IPS-15b (cell line): ENCODE measurements at regions not wholly inside any gene's neighbourhood (a gene's known extent, or its start where the extent isn't known, plus 50 kb on each side); places are given as distances from the start of the nearest gene placed in this dataset.

ENCODE experiments used
- H3K27me3 ChIP-seq: one replicate; pipeline ENCODE4 v1.6.1; 2013; ENCODE audit warnings: low read length; ENCODE audit not compliant: control insufficient read depth, insufficient read depth
- H3K36me3 ChIP-seq: one replicate; pipeline ENCODE4 v1.6.1; 2013; ENCODE audit warnings: low read length; ENCODE audit not compliant: control insufficient read depth, insufficient read depth
- H3K4me1 ChIP-seq: one replicate; pipeline ENCODE4 v1.6.1; 2013; ENCODE audit warnings: mild to moderate bottlenecking, low read length; ENCODE audit not compliant: control insufficient read depth, insufficient read depth
- H3K4me3 ChIP-seq: one replicate; pipeline ENCODE4 v1.5.1; 2013; ENCODE audit warnings: low read depth, low read length
- H3K9ac ChIP-seq: one replicate; pipeline ENCODE4 v1.6.1; 2013; ENCODE audit warnings: low read depth, mild to moderate bottlenecking, low read length
- H3K9me3 ChIP-seq: one replicate; pipeline ENCODE4 v1.6.1; 2013; ENCODE audit warnings: mild to moderate bottlenecking, low read length; ENCODE audit not compliant: control insufficient read depth, insufficient read depth

DNA sequence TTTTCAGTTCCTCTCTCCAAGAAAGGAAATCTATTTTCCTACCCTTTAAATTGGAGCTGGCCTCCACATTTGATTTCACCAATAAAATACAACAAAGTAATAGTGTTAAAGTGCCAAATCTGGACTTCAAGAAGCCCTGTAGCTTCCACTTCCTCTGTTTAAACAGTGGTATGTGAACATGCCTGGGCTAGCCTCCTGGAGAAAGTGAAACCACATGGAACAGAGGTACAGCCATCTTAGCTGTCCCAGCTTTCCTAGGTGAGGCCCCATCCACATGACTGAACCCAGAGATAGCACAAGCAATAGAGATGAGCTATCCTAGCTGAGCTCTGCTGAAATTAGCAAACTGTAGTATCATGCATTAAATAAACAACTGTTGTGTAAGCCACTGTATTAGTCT is 131.8 kb upstream of the VCX start:
- Histone ChIP-seq H3K4me3 (no peak overlapping the region), H3K9me3 (no peaks in the 10 kb centered on the region), H3K4me1 (peaks cover 5% of the 10 kb centered on the region), H3K36me3 (no peaks in the 10 kb centered on the region), H3K27me3 (no peaks in the 10 kb centered on the region), H3K9ac (no peak overlapping the region)

DNA sequence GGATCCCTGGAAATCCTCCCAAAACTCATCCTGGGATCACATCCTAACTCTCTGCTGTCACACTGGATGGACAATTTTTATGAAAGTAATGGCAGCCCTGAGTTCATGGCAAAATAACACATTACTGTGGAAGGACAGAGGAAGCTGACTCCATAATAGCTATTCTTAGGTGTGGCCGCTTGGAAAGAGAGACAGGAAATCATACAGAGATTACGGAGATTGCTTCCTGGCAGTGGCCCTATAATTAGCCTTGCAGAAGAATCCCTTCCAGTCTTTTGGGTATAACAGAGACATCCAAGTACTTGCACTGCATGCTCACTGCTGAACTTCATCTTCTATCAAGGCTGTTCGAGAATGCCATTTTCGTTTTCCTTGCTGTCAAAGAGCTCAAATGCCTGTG is 133.1 kb upstream of the VCX start:
- Histone ChIP-seq H3K4me1 (peaks cover 2% of the 10 kb centered on the region), H3K4me3 (no peak overlapping the region), H3K9ac (no peak overlapping the region), H3K36me3 (no peaks in the 10 kb centered on the region), H3K27me3 (no peaks in the 10 kb centered on the region), H3K9me3 (no peaks in the 10 kb centered on the region)

DNA sequence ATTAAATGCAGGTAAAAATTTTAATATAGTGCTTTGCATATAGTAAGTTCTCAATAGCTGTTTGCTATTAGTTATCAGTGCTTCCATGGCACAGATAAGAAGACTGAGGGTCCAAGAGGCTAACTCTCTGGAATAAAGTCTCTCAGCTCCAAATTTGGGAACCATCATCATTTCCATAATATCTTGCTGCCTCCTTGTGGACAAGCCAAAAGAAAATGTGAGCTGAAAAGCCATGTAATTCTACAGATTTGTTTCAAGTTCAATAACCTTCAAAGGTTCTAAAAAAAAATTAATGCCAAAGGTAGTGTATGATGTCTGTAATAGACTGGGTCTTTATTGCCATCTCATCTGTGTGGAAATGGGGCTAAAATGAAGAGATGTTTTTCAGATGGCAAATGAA is 136.9 kb upstream of the VCX start:
- Histone ChIP-seq H3K9me3 (no peaks in the 10 kb centered on the region), H3K4me1 (no peaks in the 10 kb centered on the region), H3K27me3 (no peaks in the 10 kb centered on the region), H3K9ac (no peak overlapping the region), H3K36me3 (no peaks in the 10 kb centered on the region), H3K4me3 (no peak overlapping the region)

DNA sequence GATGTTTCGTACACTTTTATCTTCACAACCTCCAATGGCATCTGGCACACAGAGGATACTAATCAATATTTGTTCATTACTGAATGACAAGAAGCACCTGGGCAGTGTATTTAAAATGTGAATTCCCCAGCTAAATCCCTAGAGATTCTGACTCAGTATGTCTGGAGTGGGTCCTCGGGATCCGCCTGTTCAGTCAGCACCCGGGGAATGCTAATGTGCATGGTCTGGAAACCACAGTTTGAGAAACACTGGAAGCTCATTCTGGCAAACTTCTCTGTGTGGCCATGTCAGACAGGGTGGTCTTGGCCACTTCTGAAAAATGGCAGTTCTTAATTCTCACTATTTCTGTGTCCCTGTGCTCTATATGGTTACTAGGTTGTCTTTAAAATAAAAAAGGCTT is 138.8 kb upstream of the VCX start:
- H3K9me3 ChIP-seq: no peaks in the 10 kb centered on the region
- no peaks in the 10 kb centered on the region for H3K36me3 ChIP-seq
- no peak overlapping the region for H3K4me3 ChIP-seq
- H3K4me1 ChIP-seq: no peaks in the 10 kb centered on the region
- no peaks in the 10 kb centered on the region for H3K27me3 ChIP-seq
- no peak overlapping the region for H3K9ac ChIP-seq

DNA sequence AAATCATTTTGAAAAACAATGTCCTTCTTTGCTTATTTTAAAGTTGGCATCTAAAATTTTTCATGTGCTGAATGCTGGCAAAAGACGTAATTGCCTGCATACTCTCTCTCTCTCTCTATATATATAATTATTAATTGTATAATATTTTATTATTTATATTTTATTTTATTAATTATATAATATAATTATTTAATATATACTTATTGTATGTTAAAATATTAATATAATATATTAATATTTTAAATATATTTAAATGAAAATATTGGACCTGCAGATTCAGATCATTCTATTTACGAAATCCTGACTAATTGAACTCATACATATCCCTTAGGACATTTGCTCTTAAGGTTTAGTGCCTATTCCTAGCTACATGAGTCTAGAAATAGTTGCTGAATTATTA is 144.7 kb upstream of the VCX start:
- Histone ChIP-seq H3K27me3 (no peaks in the 10 kb centered on the region), H3K9me3 (no peaks in the 10 kb centered on the region), H3K4me3 (no peak overlapping the region), H3K4me1 (peaks cover 2% of the 10 kb centered on the region), H3K9ac (no peak overlapping the region), H3K36me3 (no peaks in the 10 kb centered on the region)

DNA sequence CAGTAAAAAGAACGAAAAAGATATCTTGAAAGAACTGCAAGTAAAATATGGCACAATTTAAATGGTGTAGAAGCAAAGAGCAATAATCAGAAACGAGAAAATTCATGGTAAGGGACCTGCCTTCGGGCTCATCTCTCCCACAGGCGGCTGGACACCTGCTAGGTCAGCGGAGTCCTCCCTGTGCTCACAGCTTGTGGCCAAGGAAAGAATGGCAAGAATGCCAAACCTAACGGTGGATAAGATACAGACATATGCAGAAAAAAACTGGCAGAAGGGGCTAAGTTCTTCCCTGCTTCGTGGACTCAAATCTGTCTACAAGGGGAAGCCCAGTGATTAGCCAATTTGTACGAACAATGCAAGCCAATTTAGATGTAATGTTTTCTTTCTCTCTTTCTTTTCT is 152.1 kb upstream of the VCX start:
- Histone ChIP-seq H3K27me3 (no peaks in the 10 kb centered on the region), H3K4me1 (no peaks in the 10 kb centered on the region), H3K9me3 (no peaks in the 10 kb centered on the region), H3K36me3 (no peaks in the 10 kb centered on the region), H3K9ac (no peak overlapping the region), H3K4me3 (no peak overlapping the region)

DNA sequence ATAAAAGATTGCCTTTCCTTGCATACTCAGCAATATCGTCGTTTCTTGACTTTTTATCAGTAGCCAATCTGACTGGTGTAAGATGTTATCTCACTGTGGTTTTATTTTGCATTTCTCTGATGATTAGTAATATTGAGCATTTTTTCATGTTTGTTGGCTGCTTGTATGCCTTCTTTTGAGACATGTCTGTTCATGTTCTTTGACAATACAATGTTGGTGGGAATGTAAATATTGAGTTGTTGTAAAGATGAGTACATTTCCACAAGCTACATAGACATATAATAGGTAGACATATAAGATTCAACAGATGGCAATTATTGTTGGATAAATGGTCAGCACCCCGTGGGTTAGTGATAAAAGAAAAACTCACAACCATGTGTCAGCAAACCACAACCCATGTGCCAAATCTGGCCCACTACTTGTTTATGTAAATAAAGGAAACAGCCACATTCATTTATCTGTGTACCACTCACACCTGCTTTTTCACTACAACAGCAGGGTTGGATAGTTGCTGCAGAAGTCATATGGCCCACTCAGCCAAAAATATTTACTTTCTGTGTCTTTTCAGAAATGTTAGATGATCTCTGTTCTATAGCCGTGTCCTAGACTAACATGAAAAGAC is 153.1 kb upstream of the VCX start:
- no peaks in the 10 kb centered on the region for H3K4me1 ChIP-seq
- no peaks in the 10 kb centered on the region for H3K9me3 ChIP-seq
- H3K36me3 ChIP-seq: no peaks in the 10 kb centered on the region
- no peaks in the 10 kb centered on the region for H3K27me3 ChIP-seq
- no peak overlapping the region for H3K9ac ChIP-seq
- no peak overlapping the region for H3K4me3 ChIP-seq

DNA sequence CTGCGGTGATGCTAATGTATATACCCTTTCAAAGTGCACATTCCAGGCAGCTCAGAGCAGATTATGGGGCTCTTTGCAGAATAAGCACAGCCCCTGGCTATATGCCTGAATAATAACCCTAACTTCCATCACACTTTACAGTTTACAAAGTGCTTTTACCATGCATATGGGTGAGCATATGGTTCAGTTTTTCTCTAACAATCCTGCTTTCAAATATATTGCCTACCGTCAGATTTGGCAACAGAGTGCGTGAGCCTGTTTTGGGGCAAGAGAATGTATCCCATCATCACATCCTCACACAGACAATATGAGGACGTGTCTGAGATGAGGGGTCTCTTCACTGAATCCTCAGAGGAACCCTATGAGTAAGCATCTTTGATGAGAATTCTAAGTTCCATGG is 162.8 kb upstream of the VCX start:
- H3K4me3 ChIP-seq: no peak overlapping the region
- no peaks in the 10 kb centered on the region for H3K27me3 ChIP-seq
- H3K9me3 ChIP-seq: no peaks in the 10 kb centered on the region
- H3K4me1 ChIP-seq: no peaks in the 10 kb centered on the region
- no peak overlapping the region for H3K9ac ChIP-seq
- no peaks in the 10 kb centered on the region for H3K36me3 ChIP-seq

DNA sequence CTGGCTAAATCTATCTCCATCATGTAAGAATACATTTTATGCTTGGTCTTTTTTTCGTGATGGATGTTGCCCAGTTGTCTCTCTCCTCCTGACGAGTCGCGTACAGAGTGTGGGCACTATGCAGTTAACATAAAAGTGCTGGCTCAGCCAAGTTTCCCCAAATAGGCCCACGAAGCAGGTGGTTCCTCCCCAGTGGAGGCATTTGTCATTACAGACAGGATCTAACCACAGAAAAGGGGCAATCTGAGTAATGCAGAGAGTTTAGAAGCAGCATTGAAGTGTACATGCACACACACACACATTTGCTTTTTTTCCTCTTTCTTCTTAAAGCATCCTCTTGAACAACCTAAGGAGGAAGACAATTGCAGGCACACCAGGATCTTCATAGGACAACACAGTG is 188.7 kb upstream of the VCX start:
- no peaks in the 10 kb centered on the region for H3K4me1 ChIP-seq
- H3K36me3 ChIP-seq: no peaks in the 10 kb centered on the region
- no peak overlapping the region for H3K4me3 ChIP-seq
- H3K27me3 ChIP-seq: no peaks in the 10 kb centered on the region
- no peaks in the 10 kb centered on the region for H3K9me3 ChIP-seq
- H3K9ac ChIP-seq: no peak overlapping the region

DNA sequence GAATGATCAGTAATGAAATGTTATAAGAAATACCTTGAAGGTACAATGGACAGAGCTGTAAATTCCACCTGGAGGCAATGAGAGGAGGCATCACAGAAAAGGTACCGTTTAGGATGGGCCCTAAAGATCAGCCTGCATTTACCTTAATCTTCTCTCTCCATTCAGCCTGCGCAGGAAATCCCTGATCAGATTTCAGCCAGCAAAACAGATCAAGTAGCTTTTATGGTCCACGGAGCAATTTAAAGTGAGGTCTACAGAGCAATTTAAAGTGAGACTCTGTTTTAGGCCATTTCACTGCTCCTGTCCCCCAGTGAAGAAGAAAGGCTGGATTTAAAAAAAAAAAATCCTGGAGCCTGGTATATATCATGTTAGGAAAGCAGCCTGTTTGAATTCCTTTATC is 195.1 kb upstream of the VCX start:
- Histone ChIP-seq H3K36me3 (no peaks in the 10 kb centered on the region), H3K9ac (no peak overlapping the region), H3K4me1 (no peaks in the 10 kb centered on the region), H3K9me3 (no peaks in the 10 kb centered on the region), H3K4me3 (no peak overlapping the region), H3K27me3 (no peaks in the 10 kb centered on the region)

DNA sequence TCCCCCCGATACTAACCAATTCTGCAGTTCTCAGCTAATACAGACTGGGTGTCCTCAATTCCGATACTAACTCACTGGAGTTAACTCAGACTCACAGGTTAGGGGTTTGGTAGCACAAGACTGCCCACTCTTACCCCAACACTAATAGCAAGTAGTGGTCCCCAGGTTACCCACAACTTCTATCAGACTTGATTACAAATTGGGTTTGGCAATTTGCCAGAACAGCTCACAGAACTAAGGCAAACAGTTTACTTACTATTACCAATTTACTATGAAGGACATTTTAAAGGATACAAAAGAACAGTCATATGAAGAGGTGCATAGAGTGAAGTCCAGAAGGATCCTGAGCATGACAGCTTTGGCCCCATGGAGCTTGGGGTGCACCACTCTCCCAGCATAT is 201.8 kb upstream of the VCX start:
- H3K9me3 ChIP-seq: peaks cover 3% of the 10 kb centered on the region
- no peak overlapping the region for H3K9ac ChIP-seq
- no peaks in the 10 kb centered on the region for H3K27me3 ChIP-seq
- no peak overlapping the region for H3K4me3 ChIP-seq
- no peaks in the 10 kb centered on the region for H3K36me3 ChIP-seq
- H3K4me1 ChIP-seq: no peaks in the 10 kb centered on the region

DNA sequence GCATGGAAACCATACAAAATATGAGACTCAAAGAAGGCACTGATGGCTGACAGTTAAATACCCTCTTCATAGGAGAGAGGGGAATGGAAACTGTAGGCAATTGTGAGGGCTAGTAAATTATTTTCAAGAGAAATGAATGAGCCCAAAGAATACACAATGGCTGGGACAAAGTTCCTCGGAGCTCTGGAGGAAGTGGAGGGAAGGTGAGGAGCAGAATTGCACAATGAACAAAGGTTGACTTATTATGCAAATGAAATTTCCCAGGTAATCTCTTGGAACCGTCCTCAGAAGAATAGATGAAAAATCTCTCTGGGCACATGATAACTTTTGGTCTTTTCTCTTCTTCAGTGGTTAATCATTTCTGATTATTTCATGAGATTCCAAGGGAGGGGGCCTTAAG is 202.6 kb upstream of the VCX start:
- H3K9ac ChIP-seq: no peak overlapping the region
- H3K9me3 ChIP-seq: peaks cover 3% of the 10 kb centered on the region
- H3K4me3 ChIP-seq: no peak overlapping the region
- H3K27me3 ChIP-seq: no peaks in the 10 kb centered on the region
- H3K36me3 ChIP-seq: no peaks in the 10 kb centered on the region
- no peaks in the 10 kb centered on the region for H3K4me1 ChIP-seq
